Gastroesophageal sphincter (tissue), 4 donors: ENCODE measurements at regions not wholly inside any gene's neighbourhood (a gene's known extent, or its start where the extent isn't known, plus 50 kb on each side); places are given as distances from the start of the nearest gene placed in this dataset.

Experiments
- ATAC-seq: fragments of 150-250 bp; one replicate; pipeline ENCODE4 v1.9.1; 2016; ENCODE audit warnings: mild to moderate bottlenecking, moderate library complexity
- H3K27ac ChIP-seq, 4 donors: fragments of 200-600 bp; sonication (generic) in 3 of 4; 1 replicate in 3 of 4; 2 replicates in 1 of 4; pipeline ENCODE4 v1.5.1; 2016 to 2019
- H3K27me3 ChIP-seq: fragments of 200-600 bp; sonication (generic); one replicate; pipeline ENCODE4 v1.5.1; 2019
- H3K36me3 ChIP-seq, 2 donors: fragments of 200-600 bp; sonication (generic); one replicate each; pipeline ENCODE4 v1.5.1; 2019; ENCODE audit warnings: control low read depth in 1 of 2
- H3K4me1 ChIP-seq, 3 donors: fragments of 200-600 bp; sonication (generic); 1 replicate in 2 of 3; 2 replicates in 1 of 3; pipeline ENCODE4 v1.5.1; 2016 to 2019; ENCODE audit warnings: control low read depth in 2 of 3
- H3K4me3 ChIP-seq, 2 donors: fragments of 200-600 bp; sonication (generic); one replicate each; pipeline ENCODE4 v1.5.1; 2019; ENCODE audit warnings: mild to moderate bottlenecking in 1 of 2, moderate library complexity in 1 of 2
- H3K9me3 ChIP-seq, 3 donors: fragments of 200-600 bp; sonication (generic); one replicate each; pipeline ENCODE4 v1.5.1; 2017 to 2019; ENCODE audit warnings: control low read depth in 2 of 3
- CTCF ChIP-seq, 4 experiments: fragments of 200-600 bp in 2 of 4; fragments of 450-650 bp in 2 of 4; sonication (generic) in 1 of 4; IDR thresholded peaks; one replicate each; pipeline ENCODE4 v1.5.1; 2017 to 2019; ENCODE audit warnings: antibody characterized with exemption in 4 of 4, mild to moderate bottlenecking in 2 of 4, moderate library complexity in 2 of 4
- EP300 ChIP-seq: sonication (generic); formaldehyde crosslinking; IDR thresholded peaks from one replicate; pipeline ENCODE4 v1.6.1; 2017; ENCODE audit warnings: antibody characterized with exemption, mild to moderate bottlenecking
- POLR2A ChIP-seq, 2 donors: fragments of 450-650 bp; IDR thresholded peaks; one replicate each; pipeline ENCODE4 v1.6.1; 2017; ENCODE audit warnings: antibody characterized with exemption in 2 of 2, mild to moderate bottlenecking in 2 of 2, moderate library complexity in 1 of 2
- POLR2AphosphoS5 ChIP-seq: sonication (generic); formaldehyde crosslinking; IDR thresholded peaks from one replicate; pipeline ENCODE4 v1.6.1; 2017; ENCODE audit warnings: antibody characterized with exemption
- WGBS, 2 donors: methylation state at CpG; one replicate each; pipeline ENCODE4 v1.1.5; 2018; ENCODE audit warnings: low coverage in 1 of 2; 5-methylcytosine and 5-hydroxymethylcytosine counted together

GRCh38 chr6:21648475-21649050, 55.0 kb downstream of the SOX4 start:
- ATAC-seq: no peak
- H3K27me3 ChIP-seq: no peaks in the 10 kb centered on the region
- no peaks in the 10 kb centered on the region for H3K4me1 ChIP-seq
- TF ChIP-seq POLR2A (IDR thresholded peaks at IDR 0.05) (no peak), POLR2AphosphoS5 (no peak), EP300 (no peak), CTCF (IDR thresholded peaks at IDR 0.05) (no peak)
- no peak overlapping the region for H3K4me3 ChIP-seq
- WGBS, 2 donors: 65 to 93% methylated on average over 3 of the region's 3 CpGs
- no peaks in the 10 kb centered on the region for H3K36me3 ChIP-seq
- no peaks in the 10 kb centered on the region for H3K9me3 ChIP-seq
- H3K27ac ChIP-seq: no peak overlapping the region

DNA sequence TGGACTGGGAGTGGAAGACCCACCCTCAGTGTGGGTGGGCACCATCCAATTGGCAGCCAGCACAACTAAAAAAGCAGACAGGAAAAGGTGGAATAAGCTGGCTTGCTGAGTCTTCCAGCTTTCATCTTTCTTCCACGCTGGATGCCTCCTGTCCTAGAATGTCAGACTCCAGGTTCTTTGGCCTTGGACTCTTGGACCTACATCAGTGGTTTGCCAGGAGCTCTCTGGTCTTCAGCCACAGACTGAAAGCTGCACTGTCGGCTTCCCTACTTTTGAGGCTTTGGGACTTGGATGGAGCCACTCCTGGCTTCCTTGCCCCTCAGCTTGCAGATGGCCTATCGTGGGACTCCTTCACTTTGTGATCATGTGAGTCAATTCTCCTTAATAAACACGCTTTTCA, 59.8 kb downstream of the SOX4 start:
- no peaks in the 10 kb centered on the region for H3K4me1 ChIP-seq
- H3K36me3 ChIP-seq: no peaks in the 10 kb centered on the region
- no peak for TF ChIP-seq POLR2A (IDR thresholded peaks at IDR 0.05)
- TF ChIP-seq POLR2AphosphoS5: no peak
- no peak for TF ChIP-seq CTCF (IDR thresholded peaks at IDR 0.05)
- TF ChIP-seq EP300: no peak
- 50% methylated on average over 2 of the region's 4 CpGs; no CpG with 5 or more reads in 1 of the 2 donors for WGBS, 2 donors
- no peak overlapping the region for H3K27ac ChIP-seq
- ATAC-seq: no peak
- no peak overlapping the region for H3K4me3 ChIP-seq
- no peaks in the 10 kb centered on the region for H3K27me3 ChIP-seq
- H3K9me3 ChIP-seq: no peaks in the 10 kb centered on the region

DNA sequence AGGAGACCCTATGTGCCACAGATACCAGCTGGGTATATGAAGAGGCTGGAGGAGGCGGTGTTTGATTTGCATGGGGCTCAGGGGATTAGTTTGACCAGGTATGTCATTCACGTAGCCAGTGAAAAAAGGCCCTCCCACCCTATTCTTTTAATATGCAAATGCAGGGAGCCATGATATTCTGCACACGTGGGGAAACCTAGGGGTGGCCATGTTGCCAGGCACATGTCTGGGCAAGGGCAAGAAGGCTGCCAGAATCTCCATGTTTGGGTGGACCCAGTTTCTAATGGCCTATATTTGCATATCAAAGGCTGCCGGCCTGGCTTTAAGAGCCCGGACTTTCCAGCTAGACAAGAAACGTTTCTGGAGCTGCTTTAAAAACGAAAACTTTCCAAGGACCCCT, 60.4 kb downstream of the SOX4 start:
- no peak for ATAC-seq
- no peaks in the 10 kb centered on the region for H3K9me3 ChIP-seq
- no peak for TF ChIP-seq EP300
- no peak for TF ChIP-seq CTCF (IDR thresholded peaks at IDR 0.05)
- TF ChIP-seq POLR2AphosphoS5: no peak
- no peak for TF ChIP-seq POLR2A (IDR thresholded peaks at IDR 0.05)
- no peaks in the 10 kb centered on the region for H3K27me3 ChIP-seq
- WGBS, 2 donors: 85 to 90% methylated on average over 5 to 7 of the region's 7 CpGs
- no peaks in the 10 kb centered on the region for H3K36me3 ChIP-seq
- H3K4me1 ChIP-seq: no peaks in the 10 kb centered on the region
- H3K4me3 ChIP-seq: no peak overlapping the region
- H3K27ac ChIP-seq: no peak overlapping the region

GRCh38 chr6:21654361-21654760, 60.8 kb downstream of the SOX4 start:
- no peak for ATAC-seq

More at GRCh38 chr6:21654361-21654760, 60.8 kb downstream of the SOX4 start:
- Histone ChIP-seq H3K27ac (no peak overlapping the region), H3K4me3 (no peak overlapping the region), H3K9me3 (no peaks in the 10 kb centered on the region), H3K4me1 (no peaks in the 10 kb centered on the region), H3K36me3 (no peaks in the 10 kb centered on the region), H3K27me3 (no peaks in the 10 kb centered on the region)
- WGBS, 2 donors: 100% methylated on average over 1 to 2 of the region's 2 CpGs
- TF ChIP-seq EP300 (no peak), POLR2A (IDR thresholded peaks at IDR 0.05) (no peak), CTCF (IDR thresholded peaks at IDR 0.05) (no peak), POLR2AphosphoS5 (no peak)
